Astrocyte (in vitro differentiated cells and primary cell): ENCODE measurements at regions not wholly inside any gene's neighbourhood (a gene's known extent, or its start where the extent isn't known, plus 50 kb on each side); places are given as distances from the start of the nearest gene placed in this dataset.

ENCODE experiments used
- DNase-seq: peaks from one replicate; pipeline ENCODE4 v3.0.0-alpha.2; 2010; ENCODE audit warnings: low read depth
- FAIRE-seq: peaks from 2 replicates; lab custom pipeline; 2011; peaks lifted over from hg19 to GRCh38; lab: Jason Lieb, UNC
- H2AFZ ChIP-seq: 2 replicates; pipeline ENCODE4 v1.6.0; 2012; ENCODE audit warnings: low read depth, low read length, inconsistent platforms
- H3K27ac ChIP-seq: 2 replicates; pipeline ENCODE4 v1.5.1; 2011; ENCODE audit warnings: low read depth, low read length, inconsistent platforms
- H3K27me3 ChIP-seq: 2 replicates; pipeline ENCODE4 v1.6.0; 2011; ENCODE audit warnings: low read length, inconsistent platforms; ENCODE audit not compliant: insufficient read depth
- H3K36me3 ChIP-seq: 2 replicates; pipeline ENCODE4 v1.5.1; 2011; ENCODE audit warnings: low read length, inconsistent platforms; ENCODE audit not compliant: insufficient read depth
- H3K4me1 ChIP-seq: 2 replicates; pipeline ENCODE4 v1.5.1; 2011; ENCODE audit warnings: low read length, inconsistent platforms; ENCODE audit not compliant: insufficient read depth
- H3K4me2 ChIP-seq: 2 replicates; pipeline ENCODE4 v1.6.0; 2012; ENCODE audit warnings: low read length, inconsistent platforms
- H3K4me3 ChIP-seq: 2 replicates; pipeline ENCODE4 v1.5.1; 2011; ENCODE audit warnings: low read depth, mild to moderate bottlenecking, low read length, inconsistent platforms; ENCODE audit not compliant: insufficient read depth
- H3K79me2 ChIP-seq: 2 replicates; pipeline ENCODE4 v1.6.0; 2012; ENCODE audit warnings: mild to moderate bottlenecking, low read length, inconsistent platforms; ENCODE audit not compliant: insufficient read depth
- H3K9ac ChIP-seq: 2 replicates; pipeline ENCODE4 v1.6.0; 2012; ENCODE audit warnings: mild to moderate bottlenecking, low read length, inconsistent platforms
- H3K9me3 ChIP-seq: 2 replicates; pipeline ENCODE4 v1.5.1; 2012; ENCODE audit warnings: low read depth, mild to moderate bottlenecking, low read length, inconsistent platforms; ENCODE audit not compliant: insufficient read depth
- H4K20me1 ChIP-seq: 2 replicates; pipeline ENCODE4 v1.6.0; 2012; ENCODE audit warnings: low read length, inconsistent platforms; ENCODE audit not compliant: insufficient read depth
- H3K27ac Mint-ChIP-seq: one replicate; pipeline ENCODE4 v1.8.0; 2021; ENCODE audit warnings: mild to moderate bottlenecking, mixed read lengths; ENCODE audit not compliant: unreplicated experiment
- H3K27me3 Mint-ChIP-seq: one replicate; pipeline ENCODE4 v1.8.0; 2021; ENCODE audit warnings: low read depth, mixed read lengths; ENCODE audit not compliant: unreplicated experiment
- H3K36me3 Mint-ChIP-seq: one replicate; pipeline ENCODE4 v1.8.0; 2021; ENCODE audit warnings: low read depth, mixed read lengths; ENCODE audit not compliant: unreplicated experiment
- H3K4me1 Mint-ChIP-seq: one replicate; pipeline ENCODE4 v1.8.0; 2021; ENCODE audit warnings: low read depth, mixed read lengths; ENCODE audit not compliant: unreplicated experiment
- H3K4me3 Mint-ChIP-seq: one replicate; pipeline ENCODE4 v1.8.0; 2021; ENCODE audit warnings: mild to moderate bottlenecking, moderate library complexity, mixed read lengths; ENCODE audit not compliant: unreplicated experiment
- H3K9me3 Mint-ChIP-seq: one replicate; pipeline ENCODE4 v1.8.0; 2021; ENCODE audit warnings: mild to moderate bottlenecking, mixed read lengths; ENCODE audit not compliant: unreplicated experiment
- EZH2 ChIP-seq: IDR thresholded peaks from 2 replicates; pipeline ENCODE4 v1.6.1; 2012; ENCODE audit warnings: mild to moderate bottlenecking, low read length, inconsistent platforms; ENCODE audit not compliant: insufficient read depth
- TF ChIP-seq, protein P1 (sequence below): IDR thresholded peaks from 2 replicates; pipeline ENCODE4 v1.5.1; 2011; ENCODE audit warnings: low read depth, mild to moderate bottlenecking, inconsistent platforms, low read length, moderate library complexity; ENCODE audit not compliant: insufficient read depth

DNA sequence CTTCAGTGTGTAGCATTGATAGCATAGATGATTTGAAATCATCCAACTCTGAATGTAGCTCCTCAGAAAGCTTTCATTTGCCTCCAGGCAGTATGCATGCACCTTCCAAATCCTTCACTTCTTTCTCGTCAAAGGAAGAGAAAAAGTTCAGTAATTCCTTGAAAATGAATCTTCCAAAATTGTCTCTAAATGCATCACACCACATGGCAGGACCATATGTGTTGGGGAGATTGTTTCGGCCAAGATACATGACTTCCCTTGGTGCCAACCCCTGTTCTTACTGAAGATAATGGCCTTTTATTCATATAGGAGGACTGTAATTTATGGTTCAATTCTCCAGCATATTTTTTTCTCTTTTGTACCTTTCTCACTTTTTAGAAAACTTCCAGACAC lies 315.6 kb upstream of the SPRY2 start:
- no peaks in the 10 kb centered on the region for H3K9me3 Mint-ChIP-seq
- no peak overlapping the region for H3K4me3 Mint-ChIP-seq
- Histone ChIP-seq H3K27me3 (no peaks in the 10 kb centered on the region), H3K4me1 (no peaks in the 10 kb centered on the region), H3K36me3 (no peaks in the 10 kb centered on the region), H3K9me3 (no peaks in the 10 kb centered on the region), H2AFZ (no peak overlapping the region), H3K9ac (no peak overlapping the region), H4K20me1 (no peaks in the 10 kb centered on the region), H3K4me3 (no peak overlapping the region), H3K27ac (no peak overlapping the region), H3K79me2 (no peaks in the 10 kb centered on the region), H3K4me2 (no peak overlapping the region)
- no peaks in the 10 kb centered on the region for H3K27me3 Mint-ChIP-seq
- H3K36me3 Mint-ChIP-seq = no peaks in the 10 kb centered on the region
- no peak for FAIRE-seq
- no peak overlapping the region for H3K27ac Mint-ChIP-seq
- H3K4me1 Mint-ChIP-seq = peaks cover 3% of the 10 kb centered on the region
- DNase-seq = no peak
- TF ChIP-seq, protein P1, sequence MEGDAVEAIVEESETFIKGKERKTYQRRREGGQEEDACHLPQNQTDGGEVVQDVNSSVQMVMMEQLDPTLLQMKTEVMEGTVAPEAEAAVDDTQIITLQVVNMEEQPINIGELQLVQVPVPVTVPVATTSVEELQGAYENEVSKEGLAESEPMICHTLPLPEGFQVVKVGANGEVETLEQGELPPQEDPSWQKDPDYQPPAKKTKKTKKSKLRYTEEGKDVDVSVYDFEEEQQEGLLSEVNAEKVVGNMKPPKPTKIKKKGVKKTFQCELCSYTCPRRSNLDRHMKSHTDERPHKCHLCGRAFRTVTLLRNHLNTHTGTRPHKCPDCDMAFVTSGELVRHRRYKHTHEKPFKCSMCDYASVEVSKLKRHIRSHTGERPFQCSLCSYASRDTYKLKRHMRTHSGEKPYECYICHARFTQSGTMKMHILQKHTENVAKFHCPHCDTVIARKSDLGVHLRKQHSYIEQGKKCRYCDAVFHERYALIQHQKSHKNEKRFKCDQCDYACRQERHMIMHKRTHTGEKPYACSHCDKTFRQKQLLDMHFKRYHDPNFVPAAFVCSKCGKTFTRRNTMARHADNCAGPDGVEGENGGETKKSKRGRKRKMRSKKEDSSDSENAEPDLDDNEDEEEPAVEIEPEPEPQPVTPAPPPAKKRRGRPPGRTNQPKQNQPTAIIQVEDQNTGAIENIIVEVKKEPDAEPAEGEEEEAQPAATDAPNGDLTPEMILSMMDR = no peak
- TF ChIP-seq EZH2 = no peak

DNA sequence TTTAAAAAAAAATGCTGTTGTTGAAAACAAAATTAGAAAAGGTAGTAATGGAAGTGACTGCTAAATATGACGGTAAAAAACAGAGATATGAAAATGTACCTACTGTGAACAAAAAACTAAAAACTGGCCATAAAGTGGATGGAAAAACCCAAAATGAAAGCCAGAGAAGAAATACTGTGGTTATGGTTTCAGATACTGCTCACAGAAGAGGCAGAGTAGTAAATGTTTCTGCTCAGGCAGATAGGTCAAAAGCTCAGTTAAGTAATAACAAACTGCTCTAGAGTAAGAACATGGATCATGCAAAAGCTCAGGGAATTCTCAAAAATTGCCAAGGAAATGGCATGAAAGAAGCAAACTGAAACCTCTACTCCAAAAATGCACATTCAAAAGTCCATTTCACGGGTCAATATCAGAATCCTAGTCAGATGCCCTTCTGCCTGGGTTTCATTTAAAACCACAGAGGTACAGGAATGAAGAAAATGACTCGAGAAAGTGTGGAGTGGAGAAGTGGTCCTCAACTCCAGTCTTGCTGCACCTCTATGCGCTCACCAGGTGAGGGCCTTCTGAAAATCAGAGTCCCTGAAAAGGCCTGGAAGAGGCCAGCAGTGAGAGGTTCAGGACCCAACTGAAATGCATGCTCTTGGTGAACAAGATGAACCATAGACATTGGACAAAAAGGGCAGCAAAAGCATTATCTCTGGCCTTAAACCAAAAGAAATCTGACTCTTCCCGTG lies 315.0 kb upstream of the SPRY2 start:
- Mint-ChIP-seq H3K27me3 (no peaks in the 10 kb centered on the region), H3K9me3 (no peaks in the 10 kb centered on the region), H3K36me3 (no peaks in the 10 kb centered on the region), H3K4me3 (no peak overlapping the region), H3K4me1 (peaks cover 3% of the 10 kb centered on the region), H3K27ac (no peak overlapping the region)
- H3K9ac ChIP-seq = no peak overlapping the region
- H3K79me2 ChIP-seq = no peaks in the 10 kb centered on the region
- no peaks in the 10 kb centered on the region for H3K4me1 ChIP-seq
- no peaks in the 10 kb centered on the region for H3K9me3 ChIP-seq
- FAIRE-seq (no peak), DNase-seq (no peak)
- TF ChIP-seq, protein P1 = no peak
- no peak for TF ChIP-seq EZH2
- H3K27ac ChIP-seq = no peak overlapping the region
- H3K4me3 ChIP-seq = no peak overlapping the region
- H2AFZ ChIP-seq = no peak overlapping the region
- no peaks in the 10 kb centered on the region for H3K27me3 ChIP-seq
- no peaks in the 10 kb centered on the region for H4K20me1 ChIP-seq
- no peak overlapping the region for H3K4me2 ChIP-seq
- no peaks in the 10 kb centered on the region for H3K36me3 ChIP-seq

DNA sequence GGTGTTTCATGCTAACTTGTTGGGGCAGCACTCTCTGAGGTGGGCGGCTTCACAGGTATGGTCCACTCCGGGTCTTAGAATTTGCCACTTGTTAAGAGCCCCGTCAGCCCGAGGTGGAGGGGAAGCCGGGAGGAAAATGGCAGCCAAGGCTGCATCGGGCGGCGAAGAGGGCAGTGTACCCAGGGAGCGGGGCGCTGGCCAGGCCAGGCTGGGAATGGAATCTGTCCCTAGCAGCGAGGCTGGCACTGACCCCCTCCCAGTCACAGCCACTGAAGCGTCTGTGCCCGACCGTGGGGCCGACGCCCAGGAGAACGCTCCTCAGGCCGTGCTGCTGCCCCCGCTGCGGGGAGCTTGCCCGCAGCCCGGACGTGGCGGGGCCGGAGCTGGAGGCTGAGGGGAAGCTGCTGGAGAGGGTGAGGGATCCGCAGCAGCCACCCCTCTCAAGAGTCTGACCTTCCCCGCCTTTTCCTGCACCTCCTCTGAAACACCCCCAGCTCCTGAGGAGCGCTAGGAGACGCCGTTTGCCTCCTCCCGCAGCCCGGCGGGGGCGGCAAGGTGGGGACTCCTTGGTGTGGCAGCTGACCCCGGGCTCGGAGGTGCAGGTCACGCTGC lies 313.8 kb upstream of the SPRY2 start:
- Mint-ChIP-seq H3K27ac (no peak overlapping the region), H3K27me3 (no peaks in the 10 kb centered on the region), H3K4me3 (no peak overlapping the region), H3K9me3 (peaks cover 3% of the 10 kb centered on the region), H3K36me3 (no peaks in the 10 kb centered on the region), H3K4me1 (peaks cover 3% of the 10 kb centered on the region)
- Histone ChIP-seq H3K4me2 (no peak overlapping the region), H3K9ac (no peak overlapping the region), H3K9me3 (no peaks in the 10 kb centered on the region), H2AFZ (no peak overlapping the region), H4K20me1 (no peaks in the 10 kb centered on the region), H3K27ac (no peak overlapping the region), H3K4me1 (no peaks in the 10 kb centered on the region), H3K36me3 (no peaks in the 10 kb centered on the region), H3K79me2 (no peaks in the 10 kb centered on the region), H3K27me3 (no peaks in the 10 kb centered on the region), H3K4me3 (no peak overlapping the region)
- TF ChIP-seq, protein P1 = no peak
- TF ChIP-seq EZH2 = no peak
- FAIRE-seq (no peak), DNase-seq (no peak)
